A673 (cell line): ENCODE measurements at regions not wholly inside any gene's neighbourhood (a gene's known extent, or its start where the extent isn't known, plus 50 kb on each side); places are given as distances from the start of the nearest gene placed in this dataset.

Source experiments
- BruUV-seq: library from RNA; stranded (reverse); fragments of 400-500 nt; replicated peaks from 2 replicates; lab custom pipeline; 2021; lab: Mats Ljungman, UMichigan
- CTCF ChIA-PET: fragments of 300-600 bp; sonication (Branson Sonifier 250); formaldehyde crosslinking; loops from one replicate; lab custom pipeline; 2022; ENCODE audit warnings: antibody characterized with exemption; lab: Charles Lee
- POLR2A ChIA-PET: fragments of 300-600 bp; sonication (Branson Sonifier 250); formaldehyde crosslinking; loops from one replicate; lab custom pipeline; 2022; ENCODE audit warnings: antibody characterized with exemption; ENCODE audit not compliant: low non-redundant PET; lab: Charles Lee
- DNase-seq: peaks from one replicate; pipeline ENCODE4 v3.0.0-alpha.2; 2015; ENCODE audit warnings: low spot score
- H3K27ac ChIP-seq: fragments of 200-600 bp; sonication (generic); 2 replicates; pipeline ENCODE4 v1.5.1; 2016; ENCODE audit warnings: mixed run types, low read depth, mild to moderate bottlenecking, mixed read lengths, antibody characterized with exemption, low read length; ENCODE audit not compliant: poor library complexity, severe bottlenecking
- H3K27me3 ChIP-seq: fragments of 200-600 bp; sonication (generic); replicated peaks from 2 replicates; pipeline ENCODE4 v1.6.1; 2017; ENCODE audit warnings: mixed run types, low read depth, mild to moderate bottlenecking, mixed read lengths, antibody characterized with exemption, low read length; ENCODE audit not compliant: insufficient read depth, poor library complexity
- H3K36me3 ChIP-seq: fragments of 200-600 bp; sonication (generic); 2 replicates; pipeline ENCODE4 v1.6.1; 2016; ENCODE audit warnings: mixed run types, mild to moderate bottlenecking, mixed read lengths, antibody characterized with exemption, low read length; ENCODE audit not compliant: insufficient read depth, poor library complexity, severe bottlenecking
- H3K4me1 ChIP-seq: fragments of 200-600 bp; sonication (generic); 2 replicates; pipeline ENCODE4 v1.6.1; 2017; ENCODE audit warnings: mixed run types, mild to moderate bottlenecking, mixed read lengths, antibody characterized with exemption, low read length; ENCODE audit not compliant: insufficient read depth, poor library complexity, severe bottlenecking
- H3K4me3 ChIP-seq: fragments of 200-600 bp; sonication (generic); 2 replicates; pipeline ENCODE4 v1.5.1; 2016; ENCODE audit warnings: low read depth, mixed run types, mild to moderate bottlenecking, mixed read lengths, low read length; ENCODE audit not compliant: poor library complexity, severe bottlenecking
- H3K9me3 ChIP-seq: fragments of 200-600 bp; sonication (generic); 2 replicates; pipeline ENCODE4 v1.6.1; 2016; ENCODE audit warnings: mixed run types, low read depth, mild to moderate bottlenecking, mixed read lengths, antibody characterized with exemption, low read length; ENCODE audit not compliant: poor library complexity, severe bottlenecking
- CTCF ChIP-seq: fragments of 300-800, 200-600 bp; sonication (generic); conservative IDR thresholded peaks from 2 replicates; pipeline ENCODE4 v1.5.1; 2017; ENCODE audit warnings: low read depth, mild to moderate bottlenecking, antibody characterized with exemption, low read length, moderate library complexity, mixed read lengths
- EZH2 ChIP-seq: fragments of 200-600 bp; sonication (generic); IDR thresholded peaks from 2 replicates; pipeline ENCODE4 v1.6.1; 2017; ENCODE audit warnings: borderline replicate concordance, low read depth, mild to moderate bottlenecking, mixed read lengths, antibody characterized with exemption, low read length; ENCODE audit not compliant: poor library complexity, severe bottlenecking
- intact Hi-C: fragments of 100-400 bp; cut with micrococcal nuclease; formaldehyde crosslinking; loops from one replicate; pipeline ENCODE4 v1.10.0; 2022; ENCODE audit not compliant: unreplicated experiment

GRCh38 chr2:183630964-183631363 is 506.7 kb downstream of the NUP35 start:
- no peaks in the 10 kb centered on the region for H3K9me3 ChIP-seq
- POLR2A ChIA-PET = no interaction called here

GRCh38 chr2:183656121-183656520 is 531.9 kb downstream of the NUP35 start:
- no peak for TF ChIP-seq EZH2
- CTCF ChIA-PET = no interaction called here
- Histone ChIP-seq H3K4me3 (no peak overlapping the region), H3K9me3 (no peaks in the 10 kb centered on the region), H3K36me3 (no peaks in the 10 kb centered on the region), H3K27ac (no peak overlapping the region), H3K27me3 (no peaks in the 10 kb centered on the region), H3K4me1 (no peaks in the 10 kb centered on the region)
- intact Hi-C loops = no loop called here
- no TSS peak for BruUV-seq
- no peak for DNase-seq
- POLR2A ChIA-PET = no interaction called here

More at GRCh38 chr2:183630964-183631363, 506.7 kb downstream of the NUP35 start:
- TF ChIP-seq EZH2 (no peak), CTCF (no peak)
- Histone ChIP-seq H3K27ac (no peak overlapping the region), H3K4me3 (no peak overlapping the region), H3K36me3 (no peaks in the 10 kb centered on the region), H3K27me3 (no peaks in the 10 kb centered on the region), H3K4me1 (no peaks in the 10 kb centered on the region)
- intact Hi-C loops = no loop called here
- BruUV-seq = no TSS peak
- CTCF ChIA-PET = no interaction called here
- DNase-seq = no peak

GRCh38 chr2:183665425-183665824 is 541.2 kb downstream of the NUP35 start:
- POLR2A ChIA-PET = no interaction called here
- Histone ChIP-seq H3K4me3 (no peak overlapping the region), H3K27me3 (no peaks in the 10 kb centered on the region), H3K27ac (no peak overlapping the region), H3K36me3 (no peaks in the 10 kb centered on the region), H3K4me1 (peaks cover 11% of the 10 kb centered on the region), H3K9me3 (no peaks in the 10 kb centered on the region)
- intact Hi-C loops = no loop called here
- TF ChIP-seq EZH2 = no peak
- TF ChIP-seq CTCF = no peak
- BruUV-seq = no TSS peak
- DNase-seq = peak; percentile 66
- CTCF ChIA-PET = no interaction called here

GRCh38 chr2:183666031-183666430 is 541.8 kb downstream of the NUP35 start:
- DNase-seq = peak; percentile 63
- Histone ChIP-seq H3K27ac (no peak overlapping the region), H3K9me3 (no peaks in the 10 kb centered on the region), H3K4me3 (no peak overlapping the region), H3K36me3 (no peaks in the 10 kb centered on the region), H3K27me3 (no peaks in the 10 kb centered on the region), H3K4me1 (peaks cover 11% of the 10 kb centered on the region)
- TF ChIP-seq CTCF = no peak
- TF ChIP-seq EZH2 = no peak
- ChIA-PET POLR2A (no interaction called here), CTCF (no interaction called here)
- BruUV-seq = no TSS peak
- intact Hi-C loops = no loop called here
